K562 (cell line): ENCODE measurements at regions not wholly inside any gene's neighbourhood (a gene's known extent, or its start where the extent isn't known, plus 50 kb on each side); places are given as distances from the start of the nearest gene placed in this dataset.

Experiments
- SMARCA4 ChIP-seq: fragments of 450-650 bp; IDR thresholded peaks from 2 replicates; pipeline ENCODE4 v1.6.1; 2016
- ZNF644 ChIP-seq: fragments of 200-800 bp; sonication (Bioruptor generic); IDR thresholded peaks from 2 replicates; pipeline ENCODE4 v1.6.1; 2016; ENCODE audit warnings: low read depth, missing genetic modification characterization, missing compliant biosample characterization
- ZNF717 ChIP-seq: fragments of 250-450 bp; sonication (Bioruptor Pico); IDR thresholded peaks from 2 replicates; pipeline ENCODE4 v1.5.0; 2021
- TF ChIP-seq, protein P1 (sequence below), 2 experiments: fragments of 450-650 bp; IDR thresholded peaks; 2 replicates each; pipeline ENCODE4 v1.6.1; 2016
- TF ChIP-seq, protein P2 (sequence below), 2 experiments: fragments of 450-650 bp; formaldehyde crosslinking in 1 of 2; IDR thresholded peaks; 2 replicates each; pipeline versions ENCODE4 v1.4.0 to v1.6.1; 2014 to 2020; ENCODE audit warnings: mild to moderate bottlenecking in 2 of 2, borderline replicate concordance in 1 of 2, low read depth in 1 of 2

DNA sequence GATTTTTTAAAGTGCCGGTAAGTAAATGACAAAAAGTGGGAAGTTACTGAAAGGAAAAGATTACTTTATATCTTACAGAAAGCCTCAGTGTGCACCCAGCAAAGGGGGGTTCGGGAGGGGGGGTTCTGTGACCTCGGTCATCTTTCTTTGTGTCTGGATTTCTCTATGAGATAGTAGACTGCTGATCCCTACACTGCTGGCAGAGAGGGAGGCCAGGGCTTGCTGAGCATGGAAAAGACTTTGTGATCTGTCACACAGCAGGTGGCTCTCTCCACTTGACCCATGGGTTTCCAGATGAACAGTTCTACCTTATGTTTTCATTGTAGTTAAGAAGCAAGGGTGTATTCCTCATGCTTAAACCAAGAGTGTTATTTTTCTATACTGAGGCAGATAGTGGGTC, 475.6 kb downstream of the PCDH10 start (continued):
- TF ChIP-seq ZNF717 (CRISPR knock-in tag) (no peak), SMARCA4 (no peak), ZNF644 (no peak)
- TF ChIP-seq, protein P1, sequence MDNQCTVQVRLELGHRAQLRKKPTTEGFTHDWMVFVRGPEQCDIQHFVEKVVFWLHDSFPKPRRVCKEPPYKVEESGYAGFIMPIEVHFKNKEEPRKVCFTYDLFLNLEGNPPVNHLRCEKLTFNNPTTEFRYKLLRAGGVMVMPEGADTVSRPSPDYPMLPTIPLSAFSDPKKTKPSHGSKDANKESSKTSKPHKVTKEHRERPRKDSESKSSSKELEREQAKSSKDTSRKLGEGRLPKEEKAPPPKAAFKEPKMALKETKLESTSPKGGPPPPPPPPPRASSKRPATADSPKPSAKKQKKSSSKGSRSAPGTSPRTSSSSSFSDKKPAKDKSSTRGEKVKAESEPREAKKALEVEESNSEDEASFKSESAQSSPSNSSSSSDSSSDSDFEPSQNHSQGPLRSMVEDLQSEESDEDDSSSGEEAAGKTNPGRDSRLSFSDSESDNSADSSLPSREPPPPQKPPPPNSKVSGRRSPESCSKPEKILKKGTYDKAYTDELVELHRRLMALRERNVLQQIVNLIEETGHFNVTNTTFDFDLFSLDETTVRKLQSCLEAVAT (IDR thresholded peaks at IDR 0.05) = peak in 1 of 2 experiments; percentile 75; a peak in 1 of 4 replicates
- TF ChIP-seq, protein P2, sequence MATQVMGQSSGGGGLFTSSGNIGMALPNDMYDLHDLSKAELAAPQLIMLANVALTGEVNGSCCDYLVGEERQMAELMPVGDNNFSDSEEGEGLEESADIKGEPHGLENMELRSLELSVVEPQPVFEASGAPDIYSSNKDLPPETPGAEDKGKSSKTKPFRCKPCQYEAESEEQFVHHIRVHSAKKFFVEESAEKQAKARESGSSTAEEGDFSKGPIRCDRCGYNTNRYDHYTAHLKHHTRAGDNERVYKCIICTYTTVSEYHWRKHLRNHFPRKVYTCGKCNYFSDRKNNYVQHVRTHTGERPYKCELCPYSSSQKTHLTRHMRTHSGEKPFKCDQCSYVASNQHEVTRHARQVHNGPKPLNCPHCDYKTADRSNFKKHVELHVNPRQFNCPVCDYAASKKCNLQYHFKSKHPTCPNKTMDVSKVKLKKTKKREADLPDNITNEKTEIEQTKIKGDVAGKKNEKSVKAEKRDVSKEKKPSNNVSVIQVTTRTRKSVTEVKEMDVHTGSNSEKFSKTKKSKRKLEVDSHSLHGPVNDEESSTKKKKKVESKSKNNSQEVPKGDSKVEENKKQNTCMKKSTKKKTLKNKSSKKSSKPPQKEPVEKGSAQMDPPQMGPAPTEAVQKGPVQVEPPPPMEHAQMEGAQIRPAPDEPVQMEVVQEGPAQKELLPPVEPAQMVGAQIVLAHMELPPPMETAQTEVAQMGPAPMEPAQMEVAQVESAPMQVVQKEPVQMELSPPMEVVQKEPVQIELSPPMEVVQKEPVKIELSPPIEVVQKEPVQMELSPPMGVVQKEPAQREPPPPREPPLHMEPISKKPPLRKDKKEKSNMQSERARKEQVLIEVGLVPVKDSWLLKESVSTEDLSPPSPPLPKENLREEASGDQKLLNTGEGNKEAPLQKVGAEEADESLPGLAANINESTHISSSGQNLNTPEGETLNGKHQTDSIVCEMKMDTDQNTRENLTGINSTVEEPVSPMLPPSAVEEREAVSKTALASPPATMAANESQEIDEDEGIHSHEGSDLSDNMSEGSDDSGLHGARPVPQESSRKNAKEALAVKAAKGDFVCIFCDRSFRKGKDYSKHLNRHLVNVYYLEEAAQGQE (IDR thresholded peaks at IDR 0.05; ENCODE audit: borderline replicate concordance) = peak; percentile 26; the same call in 1 of the 2 replicates
- TF ChIP-seq, protein P2 (CRISPR knock-in tag; IDR thresholded peaks at IDR 0.05; ENCODE audit: low read depth) = no peak
